GM19455 (cell line): ENCODE measurements at regions not wholly inside any gene's neighbourhood (a gene's known extent, or its start where the extent isn't known, plus 50 kb on each side); places are given as distances from the start of the nearest gene placed in this dataset.

Source experiments
- ATAC-seq: cut with Tn5 transposase; IDR thresholded peaks from one replicate; pipeline ENCODE4 v1.9.1; 2021; ENCODE audit not compliant: unreplicated experiment

GRCh38 chr13:31675440-31675953 is 63.8 kb upstream of the RXFP2 start:
- ATAC-seq = no peak

DNA sequence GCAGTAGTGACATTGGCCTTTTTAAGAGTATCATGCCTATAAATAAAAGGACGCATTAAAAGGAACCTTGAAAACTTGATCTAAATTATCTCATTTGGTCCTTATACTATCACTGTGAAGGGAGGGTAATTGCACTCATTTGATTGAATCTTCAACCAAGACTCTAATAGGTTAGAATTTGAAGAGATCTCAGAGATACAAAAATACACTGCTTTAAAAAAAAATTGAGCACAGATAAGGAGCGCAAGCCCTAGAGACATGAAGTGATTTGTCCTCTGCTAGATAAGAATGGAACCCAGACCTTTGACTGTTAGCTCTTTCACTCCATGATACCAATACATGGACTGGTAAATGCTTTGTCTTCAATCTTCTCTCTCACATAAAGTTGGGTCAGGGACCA is 58.2 kb upstream of the RXFP2 start:
- no peak for ATAC-seq

DNA sequence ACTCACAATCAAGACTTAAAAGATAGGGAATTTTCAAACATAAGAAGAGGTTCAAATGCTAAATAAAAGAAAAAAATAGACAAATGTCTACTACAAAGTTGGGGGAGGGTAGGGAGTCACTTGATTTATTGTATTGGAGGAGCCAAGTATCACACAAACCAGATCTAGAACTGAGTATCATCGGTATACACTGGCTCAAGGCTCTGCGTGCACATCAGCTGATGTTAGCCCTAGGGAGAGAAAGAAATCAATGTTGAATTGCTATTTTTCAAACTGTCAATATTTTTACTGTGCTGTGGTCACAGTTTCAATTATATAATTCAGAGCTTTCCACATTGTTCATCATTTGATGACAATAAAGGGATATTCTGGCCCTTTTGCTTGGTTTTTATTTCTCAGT is 54.9 kb upstream of the RXFP2 start:
- ATAC-seq = no peak

DNA sequence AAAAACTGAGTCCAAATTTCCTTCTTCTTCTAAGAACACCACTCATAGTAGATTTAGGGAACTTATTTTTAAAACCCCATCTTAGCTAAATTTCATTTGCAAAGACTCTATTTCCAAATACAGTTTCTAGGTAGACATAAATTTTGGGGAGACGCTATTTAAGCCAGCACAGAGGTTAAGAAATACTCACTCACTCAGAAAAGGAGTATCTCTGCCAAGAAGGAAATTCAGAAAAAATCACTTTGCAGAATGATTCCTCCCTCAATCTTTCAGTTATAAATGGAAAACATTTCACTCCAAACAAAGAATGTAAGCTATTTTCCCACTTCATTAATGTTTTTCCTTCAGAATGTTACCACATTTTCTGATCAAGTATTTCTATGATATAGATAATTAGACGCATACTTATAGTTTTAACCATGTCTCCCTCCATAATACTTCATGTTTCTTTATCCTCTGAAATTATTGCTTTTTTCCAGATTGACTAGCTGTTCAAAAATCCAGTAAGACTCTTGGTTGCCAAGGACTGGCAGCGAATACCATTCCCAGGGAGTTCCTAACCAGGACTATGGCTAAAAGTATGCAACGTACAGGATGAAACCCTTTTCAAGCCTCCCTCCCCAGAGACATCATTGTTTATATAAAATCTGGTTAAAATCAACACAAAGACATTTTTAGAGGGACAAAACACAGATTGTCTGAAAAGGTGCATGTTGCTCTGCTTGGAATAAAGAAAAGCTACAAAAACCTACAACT is 52.5 kb upstream of the RXFP2 start:
- ATAC-seq = no peak
